ENCODE measurements at regions not wholly inside any gene's neighbourhood (a gene's known extent, or its start where the extent isn't known, plus 50 kb on each side); places are given as distances from the start of the nearest gene placed in this dataset.

DNA sequence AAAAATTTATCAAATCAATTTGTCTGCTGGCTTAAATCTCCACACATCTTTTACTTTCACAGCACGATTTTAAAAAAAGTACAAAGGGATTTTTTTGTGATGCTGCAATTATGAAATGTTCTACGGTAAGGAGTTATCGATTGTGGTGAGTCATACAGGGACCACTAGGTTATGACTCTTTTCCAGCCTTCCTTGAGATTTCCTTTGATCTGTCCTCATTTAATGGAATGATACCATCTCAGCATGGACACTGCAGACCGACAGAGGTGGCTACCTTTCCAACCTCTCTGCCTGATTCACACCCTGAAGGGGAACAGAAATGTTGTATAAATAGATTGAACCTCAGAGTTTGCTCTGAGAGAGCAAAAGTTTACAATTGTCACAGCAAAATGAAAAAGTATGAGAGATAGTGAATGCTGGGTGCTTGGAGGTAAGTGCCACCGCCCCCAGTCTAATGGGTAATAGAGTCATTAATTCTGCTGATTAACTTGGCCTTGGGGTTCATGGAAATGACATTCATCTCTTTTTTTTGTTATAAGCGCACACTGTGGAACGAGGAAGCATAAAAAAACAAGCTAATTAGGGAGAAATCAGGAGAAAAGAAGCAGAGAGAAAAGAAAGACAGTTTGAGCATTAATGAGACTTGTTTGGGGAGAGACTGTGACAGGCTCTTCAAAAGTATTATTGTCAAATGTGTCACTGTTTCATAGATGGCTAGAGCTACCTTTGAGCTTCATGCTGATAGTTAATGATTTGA, 306.0 kb downstream of the RNF144B start (continued):
- TF ChIP-seq, protein P1, sequence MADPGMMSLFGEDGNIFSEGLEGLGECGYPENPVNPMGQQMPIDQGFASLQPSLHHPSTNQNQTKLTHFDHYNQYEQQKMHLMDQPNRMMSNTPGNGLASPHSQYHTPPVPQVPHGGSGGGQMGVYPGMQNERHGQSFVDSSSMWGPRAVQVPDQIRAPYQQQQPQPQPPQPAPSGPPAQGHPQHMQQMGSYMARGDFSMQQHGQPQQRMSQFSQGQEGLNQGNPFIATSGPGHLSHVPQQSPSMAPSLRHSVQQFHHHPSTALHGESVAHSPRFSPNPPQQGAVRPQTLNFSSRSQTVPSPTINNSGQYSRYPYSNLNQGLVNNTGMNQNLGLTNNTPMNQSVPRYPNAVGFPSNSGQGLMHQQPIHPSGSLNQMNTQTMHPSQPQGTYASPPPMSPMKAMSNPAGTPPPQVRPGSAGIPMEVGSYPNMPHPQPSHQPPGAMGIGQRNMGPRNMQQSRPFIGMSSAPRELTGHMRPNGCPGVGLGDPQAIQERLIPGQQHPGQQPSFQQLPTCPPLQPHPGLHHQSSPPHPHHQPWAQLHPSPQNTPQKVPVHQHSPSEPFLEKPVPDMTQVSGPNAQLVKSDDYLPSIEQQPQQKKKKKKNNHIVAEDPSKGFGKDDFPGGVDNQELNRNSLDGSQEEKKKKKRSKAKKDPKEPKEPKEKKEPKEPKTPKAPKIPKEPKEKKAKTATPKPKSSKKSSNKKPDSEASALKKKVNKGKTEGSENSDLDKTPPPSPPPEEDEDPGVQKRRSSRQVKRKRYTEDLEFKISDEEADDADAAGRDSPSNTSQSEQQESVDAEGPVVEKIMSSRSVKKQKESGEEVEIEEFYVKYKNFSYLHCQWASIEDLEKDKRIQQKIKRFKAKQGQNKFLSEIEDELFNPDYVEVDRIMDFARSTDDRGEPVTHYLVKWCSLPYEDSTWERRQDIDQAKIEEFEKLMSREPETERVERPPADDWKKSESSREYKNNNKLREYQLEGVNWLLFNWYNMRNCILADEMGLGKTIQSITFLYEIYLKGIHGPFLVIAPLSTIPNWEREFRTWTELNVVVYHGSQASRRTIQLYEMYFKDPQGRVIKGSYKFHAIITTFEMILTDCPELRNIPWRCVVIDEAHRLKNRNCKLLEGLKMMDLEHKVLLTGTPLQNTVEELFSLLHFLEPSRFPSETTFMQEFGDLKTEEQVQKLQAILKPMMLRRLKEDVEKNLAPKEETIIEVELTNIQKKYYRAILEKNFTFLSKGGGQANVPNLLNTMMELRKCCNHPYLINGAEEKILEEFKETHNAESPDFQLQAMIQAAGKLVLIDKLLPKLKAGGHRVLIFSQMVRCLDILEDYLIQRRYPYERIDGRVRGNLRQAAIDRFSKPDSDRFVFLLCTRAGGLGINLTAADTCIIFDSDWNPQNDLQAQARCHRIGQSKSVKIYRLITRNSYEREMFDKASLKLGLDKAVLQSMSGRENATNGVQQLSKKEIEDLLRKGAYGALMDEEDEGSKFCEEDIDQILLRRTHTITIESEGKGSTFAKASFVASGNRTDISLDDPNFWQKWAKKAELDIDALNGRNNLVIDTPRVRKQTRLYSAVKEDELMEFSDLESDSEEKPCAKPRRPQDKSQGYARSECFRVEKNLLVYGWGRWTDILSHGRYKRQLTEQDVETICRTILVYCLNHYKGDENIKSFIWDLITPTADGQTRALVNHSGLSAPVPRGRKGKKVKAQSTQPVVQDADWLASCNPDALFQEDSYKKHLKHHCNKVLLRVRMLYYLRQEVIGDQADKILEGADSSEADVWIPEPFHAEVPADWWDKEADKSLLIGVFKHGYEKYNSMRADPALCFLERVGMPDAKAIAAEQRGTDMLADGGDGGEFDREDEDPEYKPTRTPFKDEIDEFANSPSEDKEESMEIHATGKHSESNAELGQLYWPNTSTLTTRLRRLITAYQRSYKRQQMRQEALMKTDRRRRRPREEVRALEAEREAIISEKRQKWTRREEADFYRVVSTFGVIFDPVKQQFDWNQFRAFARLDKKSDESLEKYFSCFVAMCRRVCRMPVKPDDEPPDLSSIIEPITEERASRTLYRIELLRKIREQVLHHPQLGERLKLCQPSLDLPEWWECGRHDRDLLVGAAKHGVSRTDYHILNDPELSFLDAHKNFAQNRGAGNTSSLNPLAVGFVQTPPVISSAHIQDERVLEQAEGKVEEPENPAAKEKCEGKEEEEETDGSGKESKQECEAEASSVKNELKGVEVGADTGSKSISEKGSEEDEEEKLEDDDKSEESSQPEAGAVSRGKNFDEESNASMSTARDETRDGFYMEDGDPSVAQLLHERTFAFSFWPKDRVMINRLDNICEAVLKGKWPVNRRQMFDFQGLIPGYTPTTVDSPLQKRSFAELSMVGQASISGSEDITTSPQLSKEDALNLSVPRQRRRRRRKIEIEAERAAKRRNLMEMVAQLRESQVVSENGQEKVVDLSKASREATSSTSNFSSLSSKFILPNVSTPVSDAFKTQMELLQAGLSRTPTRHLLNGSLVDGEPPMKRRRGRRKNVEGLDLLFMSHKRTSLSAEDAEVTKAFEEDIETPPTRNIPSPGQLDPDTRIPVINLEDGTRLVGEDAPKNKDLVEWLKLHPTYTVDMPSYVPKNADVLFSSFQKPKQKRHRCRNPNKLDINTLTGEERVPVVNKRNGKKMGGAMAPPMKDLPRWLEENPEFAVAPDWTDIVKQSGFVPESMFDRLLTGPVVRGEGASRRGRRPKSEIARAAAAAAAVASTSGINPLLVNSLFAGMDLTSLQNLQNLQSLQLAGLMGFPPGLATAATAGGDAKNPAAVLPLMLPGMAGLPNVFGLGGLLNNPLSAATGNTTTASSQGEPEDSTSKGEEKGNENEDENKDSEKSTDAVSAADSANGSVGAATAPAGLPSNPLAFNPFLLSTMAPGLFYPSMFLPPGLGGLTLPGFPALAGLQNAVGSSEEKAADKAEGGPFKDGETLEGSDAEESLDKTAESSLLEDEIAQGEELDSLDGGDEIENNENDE (IDR thresholded peaks at IDR 0.05; ENCODE audit: low read depth, low read length): no peak
- TF ChIP-seq ZNF583 (CRISPR knock-in tag; IDR thresholded peaks at IDR 0.05): no peak
- no peak for TF ChIP-seq MIER1 (IDR thresholded peaks at IDR 0.05; ENCODE audit: low read depth)
- no peak for TF ChIP-seq HNRNPK (IDR thresholded peaks at IDR 0.05; ENCODE audit: low read depth, low read length, poor library complexity, severe bottlenecking)
- no peak for TF ChIP-seq ARID1B (IDR thresholded peaks at IDR 0.05)
- TF ChIP-seq TCFL5 (CRISPR knock-in tag; conservative IDR thresholded peaks at IDR 0.05): no peak
- no peak for TF ChIP-seq MAFK (IDR thresholded peaks at IDR 0.05; ENCODE audit: low read length)
- TF ChIP-seq, protein P2, sequence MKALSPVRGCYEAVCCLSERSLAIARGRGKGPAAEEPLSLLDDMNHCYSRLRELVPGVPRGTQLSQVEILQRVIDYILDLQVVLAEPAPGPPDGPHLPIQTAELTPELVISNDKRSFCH (CRISPR knock-in tag; IDR thresholded peaks at IDR 0.05): no peak
- TF ChIP-seq, protein P2 (tag; IDR thresholded peaks at IDR 0.05): no peak
- no peak for TF ChIP-seq SMARCA5 (IDR thresholded peaks at IDR 0.05)
- no peak for TF ChIP-seq PHF8 (IDR thresholded peaks at IDR 0.05; ENCODE audit: borderline replicate concordance, low read length)
- TF ChIP-seq PHF21A (IDR thresholded peaks at IDR 0.05; ENCODE audit: borderline replicate concordance, low read depth): no peak
- no peak for TF ChIP-seq SMARCE1 (IDR thresholded peaks at IDR 0.05)
